ENCODE measurements at regions not wholly inside any gene's neighbourhood (a gene's known extent, or its start where the extent isn't known, plus 50 kb on each side); places are given as distances from the start of the nearest gene placed in this dataset.

DNA sequence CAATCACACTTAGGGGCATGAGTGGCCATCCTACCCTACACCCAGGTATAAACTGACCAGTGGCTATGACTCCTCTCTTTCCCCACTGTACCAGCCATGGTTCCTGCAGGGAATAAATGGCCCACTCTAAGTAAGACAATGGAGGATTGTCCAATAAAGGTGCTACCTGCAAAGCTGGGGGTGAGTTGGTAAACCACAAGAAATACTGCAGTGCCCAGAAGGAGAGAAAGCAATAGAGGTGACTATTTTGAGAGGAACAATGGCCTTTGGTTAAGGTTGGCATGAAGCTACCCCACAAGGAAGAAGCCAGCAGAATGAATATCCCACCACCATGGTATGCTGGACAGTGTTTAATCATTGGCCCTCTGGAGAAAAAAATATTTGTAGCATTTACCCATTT, 233.3 kb upstream of the ECI2 start:
- H3K27me3 ChIP-seq = no peaks in the 10 kb centered on the region
- no peak overlapping the region for H3K4me3 ChIP-seq
- intact Hi-C loops (cut with DNase I; ENCODE audit: low total_unique reads) = no loop called here
- H3K36me3 ChIP-seq = no peaks in the 10 kb centered on the region
- in situ Hi-C loops (cut with MboI; ENCODE audit: low pct_ligation_motif_present in 1 of 4, low pct_unique_long_range_greater_than_20kb in 1 of 4, low sequenced_read_pairs in 3 of 4) = no loop called here
- no peaks in the 10 kb centered on the region for H3K9me3 ChIP-seq
- TF ChIP-seq POLR2AphosphoS5 (IDR thresholded peaks at IDR 0.05) (no peak), POLR2A (IDR thresholded peaks at IDR 0.05) (no peak)
- TF ChIP-seq, protein P1, sequence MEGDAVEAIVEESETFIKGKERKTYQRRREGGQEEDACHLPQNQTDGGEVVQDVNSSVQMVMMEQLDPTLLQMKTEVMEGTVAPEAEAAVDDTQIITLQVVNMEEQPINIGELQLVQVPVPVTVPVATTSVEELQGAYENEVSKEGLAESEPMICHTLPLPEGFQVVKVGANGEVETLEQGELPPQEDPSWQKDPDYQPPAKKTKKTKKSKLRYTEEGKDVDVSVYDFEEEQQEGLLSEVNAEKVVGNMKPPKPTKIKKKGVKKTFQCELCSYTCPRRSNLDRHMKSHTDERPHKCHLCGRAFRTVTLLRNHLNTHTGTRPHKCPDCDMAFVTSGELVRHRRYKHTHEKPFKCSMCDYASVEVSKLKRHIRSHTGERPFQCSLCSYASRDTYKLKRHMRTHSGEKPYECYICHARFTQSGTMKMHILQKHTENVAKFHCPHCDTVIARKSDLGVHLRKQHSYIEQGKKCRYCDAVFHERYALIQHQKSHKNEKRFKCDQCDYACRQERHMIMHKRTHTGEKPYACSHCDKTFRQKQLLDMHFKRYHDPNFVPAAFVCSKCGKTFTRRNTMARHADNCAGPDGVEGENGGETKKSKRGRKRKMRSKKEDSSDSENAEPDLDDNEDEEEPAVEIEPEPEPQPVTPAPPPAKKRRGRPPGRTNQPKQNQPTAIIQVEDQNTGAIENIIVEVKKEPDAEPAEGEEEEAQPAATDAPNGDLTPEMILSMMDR (IDR thresholded peaks at IDR 0.05) = no peak
- DNase-seq = no peak
- H3K4me1 ChIP-seq = peaks cover 0 to 20% (median 9%) of the 10 kb centered on the region in 4 donors
- H3K27ac ChIP-seq = no peak overlapping the region

DNA sequence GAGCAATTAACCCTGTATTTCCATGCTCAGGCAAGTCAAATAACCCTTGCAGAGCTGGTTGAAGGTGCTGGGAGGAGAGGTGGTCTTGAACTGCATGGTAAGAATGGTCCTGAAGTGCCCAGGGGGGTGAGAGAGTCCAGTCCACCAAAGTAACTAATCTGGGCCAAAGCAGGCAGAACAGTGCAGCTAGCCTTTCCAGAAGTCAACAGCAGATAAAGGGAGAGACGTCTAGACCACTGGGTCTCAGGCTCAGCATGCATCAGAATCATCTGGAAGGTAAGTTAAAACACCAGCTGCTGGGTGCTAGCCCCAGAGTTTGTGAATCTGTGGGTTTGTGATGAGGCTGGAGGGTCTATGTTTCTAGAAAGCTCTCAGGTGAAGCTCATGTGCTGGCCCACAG, 232.3 kb upstream of the ECI2 start:
- intact Hi-C loops (cut with DNase I; ENCODE audit: low total_unique reads) = no loop called here
- in situ Hi-C loops (cut with MboI; ENCODE audit: low pct_ligation_motif_present in 1 of 4, low pct_unique_long_range_greater_than_20kb in 1 of 4, low sequenced_read_pairs in 3 of 4) = no loop called here

GRCh38 chr6:4366635-4367395, 231.4 kb upstream of the ECI2 start:
- Histone ChIP-seq H3K4me3 (no peak overlapping the region), H3K4me1 (peaks cover 0 to 30% (median 14%) of the 10 kb centered on the region in 4 donors), H3K9me3 (no peaks in the 10 kb centered on the region), H3K36me3 (no peaks in the 10 kb centered on the region), H3K27me3 (no peaks in the 10 kb centered on the region), H3K27ac (no peak overlapping the region)
- TF ChIP-seq EP300 (IDR thresholded peaks at IDR 0.05; ENCODE audit: low read depth) = no peak
- TF ChIP-seq, protein P1 (IDR thresholded peaks at IDR 0.05) = no peak
- no peak for TF ChIP-seq POLR2AphosphoS5 (IDR thresholded peaks at IDR 0.05)
- TF ChIP-seq POLR2A (IDR thresholded peaks at IDR 0.05) = no peak
- in situ Hi-C loops (cut with MboI; ENCODE audit: low pct_ligation_motif_present in 1 of 4, low pct_unique_long_range_greater_than_20kb in 1 of 4, low sequenced_read_pairs in 3 of 4) (no loop called here), intact Hi-C loops (cut with DNase I; ENCODE audit: low total_unique reads) (no loop called here)
- no peak for DNase-seq
- 87 to 91% methylated on average over 10 to 11 of the region's 11 CpGs for WGBS, 2 donors (ENCODE audit: low coverage in 1 of 2)

More for the DNA sequence above, 232.3 kb upstream of the ECI2 start:
- Histone ChIP-seq H3K27ac (no peak overlapping the region), H3K4me3 (no peak overlapping the region), H3K36me3 (no peaks in the 10 kb centered on the region), H3K27me3 (no peaks in the 10 kb centered on the region), H3K4me1 (peaks cover 0 to 29% (median 13%) of the 10 kb centered on the region in 4 donors), H3K9me3 (no peaks in the 10 kb centered on the region)
- no peak for TF ChIP-seq EP300 (IDR thresholded peaks at IDR 0.05; ENCODE audit: low read depth)
- TF ChIP-seq, protein P1 (IDR thresholded peaks at IDR 0.05) = no peak
- no peak for TF ChIP-seq POLR2AphosphoS5 (IDR thresholded peaks at IDR 0.05)
- no peak for TF ChIP-seq POLR2A (IDR thresholded peaks at IDR 0.05)
- WGBS, 2 donors (ENCODE audit: low coverage in 1 of 2) = 83% methylated on average over 1 of the region's 1 CpG; no CpG with 5 or more reads in 1 of the 2 donors
- no peak for DNase-seq

DNA sequence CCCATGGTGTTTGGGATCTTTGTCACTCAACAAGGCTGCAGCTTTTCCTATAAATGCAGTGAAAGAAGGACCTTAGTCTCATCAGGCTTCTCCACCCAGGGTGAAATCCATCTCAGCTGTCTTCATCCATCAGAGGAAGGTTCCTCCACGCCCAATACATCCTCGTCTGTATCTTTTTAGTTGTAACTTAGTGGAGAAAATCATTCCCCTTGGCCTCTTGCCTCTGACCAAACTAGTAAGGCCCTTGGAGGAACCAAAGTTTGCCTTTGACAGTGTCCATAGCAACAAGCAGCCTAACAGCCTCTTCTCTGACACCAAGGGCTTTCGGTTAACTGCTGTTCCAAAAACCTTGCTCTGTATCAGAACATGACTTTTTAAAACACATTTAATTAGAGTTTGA, 230.3 kb upstream of the ECI2 start:
- in situ Hi-C loops (cut with MboI; ENCODE audit: low pct_ligation_motif_present in 1 of 4, low pct_unique_long_range_greater_than_20kb in 1 of 4, low sequenced_read_pairs in 3 of 4) (no loop called here), intact Hi-C loops (cut with DNase I; ENCODE audit: low total_unique reads) (no loop called here)
- 45 to 58% methylated on average over 3 of the region's 3 CpGs for WGBS, 2 donors (ENCODE audit: low coverage in 1 of 2)
- TF ChIP-seq EP300 (IDR thresholded peaks at IDR 0.05; ENCODE audit: low read depth) (no peak), POLR2A (IDR thresholded peaks at IDR 0.05) (no peak), POLR2AphosphoS5 (IDR thresholded peaks at IDR 0.05) (no peak)
- TF ChIP-seq, protein P1 (IDR thresholded peaks at IDR 0.05) = no peak
- Histone ChIP-seq H3K4me3 (no peak overlapping the region), H3K27me3 (no peaks in the 10 kb centered on the region), H3K27ac (no peak overlapping the region), H3K36me3 (no peaks in the 10 kb centered on the region), H3K9me3 (no peaks in the 10 kb centered on the region), H3K4me1 (peaks cover 0 to 30% (median 14%) of the 10 kb centered on the region in 4 donors)
- no peak for DNase-seq

All from transverse colon (tissue), 4 donors.